H1 (cell line): ENCODE measurements at regions not wholly inside any gene's neighbourhood (a gene's known extent, or its start where the extent isn't known, plus 50 kb on each side); places are given as distances from the start of the nearest gene placed in this dataset.

Source experiments
- EZH2 ChIP-seq: fragments of 200-600 bp; sonication (generic); IDR thresholded peaks from 2 replicates; pipeline ENCODE4 v1.7.1; 2012; ENCODE audit warnings: low read depth, mild to moderate bottlenecking, moderate library complexity, low read length, inconsistent platforms; ENCODE audit not compliant: severe bottlenecking
- KDM1A ChIP-seq: fragments of 200-600, 300-600 bp; sonication (generic); IDR thresholded peaks from 2 replicates; pipeline ENCODE4 v1.7.1; 2016; ENCODE audit warnings: mild to moderate bottlenecking, low read length, borderline replicate concordance
- MAX ChIP-seq: IDR thresholded peaks from 2 replicates; pipeline ENCODE4 v1.6.1; 2012; ENCODE audit warnings: inconsistent platforms
- POLR2A ChIP-seq, 2 experiments: IDR thresholded peaks; 1 replicate in 1 of 2; 2 replicates in 1 of 2; pipeline ENCODE4 v1.6.1; 2011; ENCODE audit warnings: low read depth in 2 of 2, low read length in 2 of 2, mild to moderate bottlenecking in 2 of 2; ENCODE audit errors: control extremely low read depth in 1 of 2
- POLR2AphosphoS5 ChIP-seq: IDR thresholded peaks from 2 replicates; pipeline ENCODE4 v1.6.1; 2011; ENCODE audit warnings: low read depth, low read length
- SIN3A ChIP-seq, 2 experiments: IDR thresholded peaks in 1 of 2; conservative IDR thresholded peaks in 1 of 2; 2 replicates each; pipeline ENCODE4 v1.6.1; 2011 to 2012; ENCODE audit warnings: low read length in 2 of 2, improper control_type of control experiment in 1 of 2, low read depth in 1 of 2, mild to moderate bottlenecking in 1 of 2
- TF ChIP-seq, protein P1 (sequence below), 3 experiments: IDR thresholded peaks; 1 replicate in 2 of 3; 2 replicates in 1 of 3; pipeline versions ENCODE4 v1.5.1 to v1.6.1; 2011; ENCODE audit warnings: low read length in 3 of 3, mild to moderate bottlenecking in 3 of 3, inconsistent platforms in 2 of 3, low read depth in 1 of 3, moderate library complexity in 1 of 3; ENCODE audit not compliant: insufficient read depth in 1 of 3; ENCODE audit errors: control extremely low read depth in 1 of 3

GRCh38 chr10:113381981-113382509 is 170.8 kb upstream of the HABP2 start:
- TF ChIP-seq KDM1A (no peak), MAX (no peak), POLR2AphosphoS5 (no peak), EZH2 (no peak), POLR2A (IDR thresholded peaks at IDR 0.05; ENCODE audit: control extremely low read depth in 1 of 2, low read depth in 2 of 2, low read length in 2 of 2) (no peak), SIN3A (conservative IDR thresholded peaks at IDR 0.05 in 1 of 2, IDR thresholded peaks at IDR 0.05 in 1 of 2; ENCODE audit: low read depth in 1 of 2, low read length in 2 of 2) (no peak)
- TF ChIP-seq, protein P1, sequence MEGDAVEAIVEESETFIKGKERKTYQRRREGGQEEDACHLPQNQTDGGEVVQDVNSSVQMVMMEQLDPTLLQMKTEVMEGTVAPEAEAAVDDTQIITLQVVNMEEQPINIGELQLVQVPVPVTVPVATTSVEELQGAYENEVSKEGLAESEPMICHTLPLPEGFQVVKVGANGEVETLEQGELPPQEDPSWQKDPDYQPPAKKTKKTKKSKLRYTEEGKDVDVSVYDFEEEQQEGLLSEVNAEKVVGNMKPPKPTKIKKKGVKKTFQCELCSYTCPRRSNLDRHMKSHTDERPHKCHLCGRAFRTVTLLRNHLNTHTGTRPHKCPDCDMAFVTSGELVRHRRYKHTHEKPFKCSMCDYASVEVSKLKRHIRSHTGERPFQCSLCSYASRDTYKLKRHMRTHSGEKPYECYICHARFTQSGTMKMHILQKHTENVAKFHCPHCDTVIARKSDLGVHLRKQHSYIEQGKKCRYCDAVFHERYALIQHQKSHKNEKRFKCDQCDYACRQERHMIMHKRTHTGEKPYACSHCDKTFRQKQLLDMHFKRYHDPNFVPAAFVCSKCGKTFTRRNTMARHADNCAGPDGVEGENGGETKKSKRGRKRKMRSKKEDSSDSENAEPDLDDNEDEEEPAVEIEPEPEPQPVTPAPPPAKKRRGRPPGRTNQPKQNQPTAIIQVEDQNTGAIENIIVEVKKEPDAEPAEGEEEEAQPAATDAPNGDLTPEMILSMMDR (IDR thresholded peaks at IDR 0.05; ENCODE audit: control extremely low read depth in 1 of 3, insufficient read depth in 1 of 3, low read depth in 1 of 3, low read length in 3 of 3), result no peak
